Fibroblast of mammary gland (primary cell): ENCODE measurements at regions not wholly inside any gene's neighbourhood (a gene's known extent, or its start where the extent isn't known, plus 50 kb on each side); places are given as distances from the start of the nearest gene placed in this dataset.

Source experiments
- DNase-seq: peaks from one replicate; pipeline ENCODE4 v3.0.0-alpha.2; 2010; ENCODE audit warnings: low read depth
- H3K4me3 ChIP-seq: 2 replicates; pipeline ENCODE4 v1.5.1; 2011; ENCODE audit warnings: low read depth, mild to moderate bottlenecking, low read length, moderate library complexity; ENCODE audit not compliant: control insufficient read depth
- CTCF ChIP-seq: conservative IDR thresholded peaks from 2 replicates; pipeline ENCODE4 v1.5.1; 2011; ENCODE audit warnings: low read depth, low read length, inconsistent platforms; ENCODE audit not compliant: control insufficient read depth, insufficient read depth

GRCh38 chr5:147046894-147047293, 168.3 kb upstream of the PPP2R2B start:
- DNase-seq = no peak
- no peak overlapping the region for H3K4me3 ChIP-seq
- TF ChIP-seq CTCF = no peak

GRCh38 chr5:147049764-147050163, 171.2 kb upstream of the PPP2R2B start:
- H3K4me3 ChIP-seq = no peak overlapping the region
- no peak for TF ChIP-seq CTCF
- DNase-seq = no peak

- no peak overlapping the region for H3K4me3 ChIP-seq
- no peak for TF ChIP-seq CTCF
- DNase-seq = no peak
These were observed 171.6 kb upstream of the PPP2R2B start for GRCh38 chr5:147050172-147050571.

GRCh38 chr5:147051193-147051592, 172.6 kb upstream of the PPP2R2B start:
- no peak overlapping the region for H3K4me3 ChIP-seq
- no peak for TF ChIP-seq CTCF
- DNase-seq = peak; percentile 70

GRCh38 chr5:147052519-147052918, 174.0 kb upstream of the PPP2R2B start:
- TF ChIP-seq CTCF = no peak
- DNase-seq = no peak
- no peak overlapping the region for H3K4me3 ChIP-seq

GRCh38 chr5:147055089-147055826, 176.7 kb upstream of the PPP2R2B start:
- DNase-seq = no peak

More at GRCh38 chr5:147055089-147055826, 176.7 kb upstream of the PPP2R2B start:
- H3K4me3 ChIP-seq = no peak overlapping the region
- TF ChIP-seq CTCF = no peak
